ENCODE measurements at regions not wholly inside any gene's neighbourhood (a gene's known extent, or its start where the extent isn't known, plus 50 kb on each side); places are given as distances from the start of the nearest gene placed in this dataset.

DNA sequence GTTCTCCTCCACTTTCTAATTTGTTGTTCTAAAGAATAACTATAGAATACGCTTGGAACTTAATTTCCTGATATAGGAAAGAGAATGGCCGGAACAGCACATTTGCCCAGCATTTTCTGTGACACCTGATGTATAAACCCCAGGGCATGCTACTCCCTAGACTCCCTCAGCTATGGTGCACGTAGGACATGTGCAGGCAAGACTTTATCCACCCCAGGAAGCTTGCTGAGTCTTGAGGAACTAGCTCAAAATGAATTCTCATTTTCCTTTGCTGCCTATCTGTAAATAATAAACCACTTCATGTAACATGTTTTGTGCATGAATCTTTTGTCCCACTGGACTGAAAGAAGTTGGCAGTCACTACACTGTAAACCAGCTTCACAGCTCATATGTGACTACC lies 535.8 kb upstream of the SLITRK1 start:
- no peak for TF ChIP-seq EZH2phosphoT487 (IDR thresholded peaks at IDR 0.05; ENCODE audit: insufficient read depth, low read depth)
- TF ChIP-seq EZH2 (IDR thresholded peaks at IDR 0.05; ENCODE audit: insufficient read depth, poor library complexity, severe bottlenecking): no peak
